Cardiac muscle cell (in vitro differentiated cells and primary cell): ENCODE measurements at regions not wholly inside any gene's neighbourhood (a gene's known extent, or its start where the extent isn't known, plus 50 kb on each side); places are given as distances from the start of the nearest gene placed in this dataset.
"Not testable (repeated sequence)": the region's sequence is repeated elsewhere in the genome, so short reads cannot be mapped to it uniquely, and the experiment has no call there.

Experiments used
- DNase-seq, 2 donors: peaks; one replicate each; pipeline versions ENCODE4 v3.0.0 to v3.0.0-alpha.2; 2010 to 2017; ENCODE audit warnings: low read depth in 1 of 2, low spot score in 1 of 2
- H3K27ac ChIP-seq: fragments of 200-600 bp; sonication (generic); 2 replicates; pipeline ENCODE4 v1.5.1; 2016
- H3K27me3 ChIP-seq: fragments of 200-600 bp; sonication (generic); 2 replicates; pipeline ENCODE4 v1.6.0; 2016; ENCODE audit warnings: control low read depth
- H3K36me3 ChIP-seq: fragments of 200-600 bp; sonication (generic); 2 replicates; pipeline ENCODE4 v1.5.1; 2016; ENCODE audit warnings: control low read depth
- H3K4me1 ChIP-seq: fragments of 200-600 bp; sonication (generic); 2 replicates; pipeline ENCODE4 v1.8.1; 2017; ENCODE audit warnings: low read depth, mild to moderate bottlenecking, mixed run types
- H3K4me3 ChIP-seq: fragments of 200-600 bp; sonication (generic); 2 replicates; pipeline ENCODE4 v1.5.1; 2016; ENCODE audit warnings: mild to moderate bottlenecking
- H3K9me3 ChIP-seq: fragments of 200-600 bp; sonication (generic); 2 replicates; pipeline ENCODE4 v1.5.1; 2017; ENCODE audit warnings: low read depth, mild to moderate bottlenecking, control low read depth
- TF ChIP-seq, protein P1 (sequence below): IDR thresholded peaks from 2 replicates; pipeline ENCODE4 v1.5.1; 2012; ENCODE audit warnings: low read depth, mild to moderate bottlenecking, low read length

DNA sequence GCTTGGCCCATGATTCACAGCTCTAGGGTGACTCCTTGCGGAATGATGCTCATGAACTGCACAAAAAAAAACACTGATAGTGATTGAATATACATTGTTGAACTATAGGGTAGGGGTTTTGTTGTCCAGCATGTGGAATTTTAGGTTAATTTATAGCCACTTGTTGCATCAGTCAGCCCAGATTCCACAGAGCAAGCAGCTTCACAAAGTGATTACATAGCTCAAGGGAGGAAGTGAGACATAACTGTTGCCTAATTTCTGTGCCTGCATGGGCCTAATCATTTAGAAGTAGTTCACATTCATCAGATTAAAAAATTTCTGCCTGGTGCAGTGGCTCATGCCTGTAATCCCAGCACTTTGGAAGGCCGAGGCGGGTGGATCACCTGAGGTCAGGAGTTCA is 142.2 kb upstream of the ZNF722 start:
- H3K27me3 ChIP-seq, H3K36me3 ChIP-seq, DNase-seq, H3K27ac ChIP-seq, H3K4me1 ChIP-seq, H3K4me3 ChIP-seq, H3K9me3 ChIP-seq: not testable (repeated sequence)

- Histone ChIP-seq H3K4me3 (no peak overlapping the region), H3K27ac (no peak overlapping the region), H3K9me3 (no peaks in the 10 kb centered on the region), H3K36me3 (no peaks in the 10 kb centered on the region), H3K4me1 (no peaks in the 10 kb centered on the region), H3K27me3 (no peaks in the 10 kb centered on the region)
- TF ChIP-seq, protein P1, sequence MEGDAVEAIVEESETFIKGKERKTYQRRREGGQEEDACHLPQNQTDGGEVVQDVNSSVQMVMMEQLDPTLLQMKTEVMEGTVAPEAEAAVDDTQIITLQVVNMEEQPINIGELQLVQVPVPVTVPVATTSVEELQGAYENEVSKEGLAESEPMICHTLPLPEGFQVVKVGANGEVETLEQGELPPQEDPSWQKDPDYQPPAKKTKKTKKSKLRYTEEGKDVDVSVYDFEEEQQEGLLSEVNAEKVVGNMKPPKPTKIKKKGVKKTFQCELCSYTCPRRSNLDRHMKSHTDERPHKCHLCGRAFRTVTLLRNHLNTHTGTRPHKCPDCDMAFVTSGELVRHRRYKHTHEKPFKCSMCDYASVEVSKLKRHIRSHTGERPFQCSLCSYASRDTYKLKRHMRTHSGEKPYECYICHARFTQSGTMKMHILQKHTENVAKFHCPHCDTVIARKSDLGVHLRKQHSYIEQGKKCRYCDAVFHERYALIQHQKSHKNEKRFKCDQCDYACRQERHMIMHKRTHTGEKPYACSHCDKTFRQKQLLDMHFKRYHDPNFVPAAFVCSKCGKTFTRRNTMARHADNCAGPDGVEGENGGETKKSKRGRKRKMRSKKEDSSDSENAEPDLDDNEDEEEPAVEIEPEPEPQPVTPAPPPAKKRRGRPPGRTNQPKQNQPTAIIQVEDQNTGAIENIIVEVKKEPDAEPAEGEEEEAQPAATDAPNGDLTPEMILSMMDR: no peak
- DNase-seq: no peak
Observed at GRCh38 chr7:63867127-63867526, 131.5 kb upstream of the ZNF722 start.

DNA sequence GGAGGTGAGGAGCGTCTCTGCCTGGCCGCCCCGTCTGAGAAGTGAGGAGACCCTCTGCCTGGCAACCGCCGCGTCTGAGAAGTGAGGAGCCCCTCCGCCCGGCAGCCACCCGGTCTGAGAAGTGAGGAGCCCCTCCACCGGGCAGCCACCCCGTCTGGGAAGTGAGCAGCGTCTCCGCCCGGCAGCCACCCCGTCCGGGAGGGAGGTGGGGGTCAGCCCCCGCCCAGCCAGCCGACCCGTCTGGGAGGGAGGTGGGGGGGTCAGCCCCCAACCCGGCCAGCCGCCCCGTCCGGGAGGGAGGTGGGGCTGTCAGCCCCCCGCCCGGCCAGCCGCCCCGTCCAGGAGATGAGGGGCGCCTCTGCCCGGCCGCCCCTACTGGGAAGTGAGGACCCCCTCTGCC is 124.4 kb upstream of the ZNF722 start:
- H3K36me3 ChIP-seq, H3K4me1 ChIP-seq, H3K9me3 ChIP-seq, H3K4me3 ChIP-seq, H3K27ac ChIP-seq, H3K27me3 ChIP-seq, DNase-seq: not testable (repeated sequence)

GRCh38 chr7:63876707-63877322 is 121.8 kb upstream of the ZNF722 start:
- Histone ChIP-seq H3K4me1 (no peaks in the 10 kb centered on the region), H3K36me3 (no peaks in the 10 kb centered on the region), H3K4me3 (no peak overlapping the region), H3K9me3 (peaks cover 3% of the 10 kb centered on the region), H3K27me3 (no peaks in the 10 kb centered on the region), H3K27ac (no peak overlapping the region)
- TF ChIP-seq, protein P1: no peak
- no peak for DNase-seq

DNA sequence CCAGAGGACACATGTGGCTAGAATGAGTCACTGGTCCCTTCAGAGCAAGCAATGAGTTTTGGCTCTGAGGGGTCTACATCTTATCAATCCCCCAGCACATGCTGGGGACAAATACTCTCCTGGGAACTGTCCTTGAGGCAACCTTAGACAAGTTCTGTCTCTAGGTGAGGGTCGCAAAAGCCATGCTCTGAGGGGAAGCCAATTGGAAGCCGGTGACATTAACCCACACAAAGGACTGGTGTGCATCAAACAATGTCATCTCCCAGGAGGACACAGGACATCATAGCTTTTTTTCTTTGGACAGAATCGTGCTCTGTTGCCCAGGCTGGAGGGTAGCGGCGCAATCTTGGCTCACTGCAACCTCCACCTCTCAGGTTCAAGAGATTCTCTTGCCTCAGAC is 111.6 kb upstream of the ZNF722 start:
- no peak overlapping the region for H3K4me3 ChIP-seq
- no peaks in the 10 kb centered on the region for H3K4me1 ChIP-seq
- no peaks in the 10 kb centered on the region for H3K36me3 ChIP-seq
- no peaks in the 10 kb centered on the region for H3K9me3 ChIP-seq
- no peak overlapping the region for H3K27ac ChIP-seq
- no peak for DNase-seq
- no peaks in the 10 kb centered on the region for H3K27me3 ChIP-seq
- TF ChIP-seq, protein P1: no peak

GRCh38 chr7:63899691-63900393 is 98.8 kb upstream of the ZNF722 start:
- H3K9me3 ChIP-seq: no peaks in the 10 kb centered on the region

More at GRCh38 chr7:63899691-63900393, 98.8 kb upstream of the ZNF722 start:
- no peak for DNase-seq
- H3K4me1 ChIP-seq: no peaks in the 10 kb centered on the region
- no peak overlapping the region for H3K4me3 ChIP-seq
- H3K36me3 ChIP-seq: no peaks in the 10 kb centered on the region
- no peak overlapping the region for H3K27ac ChIP-seq
- TF ChIP-seq, protein P1: no peak
- H3K27me3 ChIP-seq: no peaks in the 10 kb centered on the region
